GM19395 (cell line): ENCODE measurements at regions not wholly inside any gene's neighbourhood (a gene's known extent, or its start where the extent isn't known, plus 50 kb on each side); places are given as distances from the start of the nearest gene placed in this dataset.

Source experiments
- ATAC-seq: cut with Tn5 transposase; IDR thresholded peaks from one replicate; pipeline ENCODE4 v1.9.1; 2021; ENCODE audit warnings: mild to moderate bottlenecking, moderate library complexity; ENCODE audit not compliant: unreplicated experiment

- ATAC-seq = no peak
Measured at GRCh38 chr6:26195924-26196845, 109.0 kb downstream of the HFE start.

GRCh38 chr6:26196846-26197635, 109.8 kb downstream of the HFE start:
- peak; percentile 43 for ATAC-seq

- ATAC-seq = no peak
Measured at GRCh38 chr6:26197636-26197932, 110.4 kb downstream of the HFE start.

GRCh38 chr6:26197933-26198721, 110.9 kb downstream of the HFE start:
- ATAC-seq = no peak

- peak; percentile 9 for ATAC-seq
Measured at GRCh38 chr6:26198722-26199056, 111.5 kb downstream of the HFE start.

- ATAC-seq = peak; percentile 55
Measured at GRCh38 chr6:26199057-26199772, 112.0 kb downstream of the HFE start.

GRCh38 chr6:26199773-26200764, 112.8 kb downstream of the HFE start:
- ATAC-seq = no peak

GRCh38 chr6:26200918-26201721, 113.9 kb downstream of the HFE start:
- ATAC-seq = no peak

GRCh38 chr6:26202201-26202611, 115.0 kb downstream of the HFE start:
- ATAC-seq = no peak

GRCh38 chr6:26202811-26203583, 115.8 kb downstream of the HFE start:
- ATAC-seq = no peak

GRCh38 chr6:26204332-26205160, 117.3 kb downstream of the HFE start:
- ATAC-seq = peak; percentile 50

- peak; percentile 40 for ATAC-seq
Measured at GRCh38 chr6:26205161-26205624, 118.0 kb downstream of the HFE start.

GRCh38 chr6:26205625-26206574, 118.7 kb downstream of the HFE start:
- ATAC-seq = no peak

GRCh38 chr6:26206868-26207801, 119.9 kb downstream of the HFE start:
- ATAC-seq = no peak

GRCh38 chr6:26211963-26212362, 124.7 kb downstream of the HFE start:
- ATAC-seq = no peak
